WTC11 (cell line): ENCODE measurements at regions not wholly inside any gene's neighbourhood (a gene's known extent, or its start where the extent isn't known, plus 50 kb on each side); places are given as distances from the start of the nearest gene placed in this dataset.

Source experiments
- TF ChIP-seq, protein P1 (sequence below): fragments of 250-450 bp; sonication (Bioruptor Pico); IDR thresholded peaks from 2 replicates; pipeline ENCODE4 v1.9.0; 2021; ENCODE audit warnings: mild to moderate bottlenecking
- TF ChIP-seq, protein P2 (sequence below): fragments of 200-600 bp; IDR thresholded peaks from 2 replicates; pipeline ENCODE4 v1.8.0; 2022; ENCODE audit warnings: antibody characterized with exemption

GRCh38 chr22:47558828-47559700 is 796.6 kb downstream of the TBC1D22A start:
- TF ChIP-seq, protein P1, sequence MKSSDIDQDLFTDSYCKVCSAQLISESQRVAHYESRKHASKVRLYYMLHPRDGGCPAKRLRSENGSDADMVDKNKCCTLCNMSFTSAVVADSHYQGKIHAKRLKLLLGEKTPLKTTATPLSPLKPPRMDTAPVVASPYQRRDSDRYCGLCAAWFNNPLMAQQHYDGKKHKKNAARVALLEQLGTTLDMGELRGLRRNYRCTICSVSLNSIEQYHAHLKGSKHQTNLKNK (CRISPR knock-in tag), result no peak
- TF ChIP-seq, protein P2, sequence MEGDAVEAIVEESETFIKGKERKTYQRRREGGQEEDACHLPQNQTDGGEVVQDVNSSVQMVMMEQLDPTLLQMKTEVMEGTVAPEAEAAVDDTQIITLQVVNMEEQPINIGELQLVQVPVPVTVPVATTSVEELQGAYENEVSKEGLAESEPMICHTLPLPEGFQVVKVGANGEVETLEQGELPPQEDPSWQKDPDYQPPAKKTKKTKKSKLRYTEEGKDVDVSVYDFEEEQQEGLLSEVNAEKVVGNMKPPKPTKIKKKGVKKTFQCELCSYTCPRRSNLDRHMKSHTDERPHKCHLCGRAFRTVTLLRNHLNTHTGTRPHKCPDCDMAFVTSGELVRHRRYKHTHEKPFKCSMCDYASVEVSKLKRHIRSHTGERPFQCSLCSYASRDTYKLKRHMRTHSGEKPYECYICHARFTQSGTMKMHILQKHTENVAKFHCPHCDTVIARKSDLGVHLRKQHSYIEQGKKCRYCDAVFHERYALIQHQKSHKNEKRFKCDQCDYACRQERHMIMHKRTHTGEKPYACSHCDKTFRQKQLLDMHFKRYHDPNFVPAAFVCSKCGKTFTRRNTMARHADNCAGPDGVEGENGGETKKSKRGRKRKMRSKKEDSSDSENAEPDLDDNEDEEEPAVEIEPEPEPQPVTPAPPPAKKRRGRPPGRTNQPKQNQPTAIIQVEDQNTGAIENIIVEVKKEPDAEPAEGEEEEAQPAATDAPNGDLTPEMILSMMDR, result no peak
